Stimulated activated CD4-positive, alpha-beta T cell treated with anti-CD3 and anti-CD28 coated beads, Interleukin-1b, Interleukin-23, amount 100 ng/mL, for 4 hours (primary cell): ENCODE measurements at regions not wholly inside any gene's neighbourhood (a gene's known extent, or its start where the extent isn't known, plus 50 kb on each side); places are given as distances from the start of the nearest gene placed in this dataset.
"Not testable (repeated sequence)": the region's sequence is repeated elsewhere in the genome, so short reads cannot be mapped to it uniquely, and the experiment has no call there.

Source experiments
- DNase-seq, 2 donors: peaks; one replicate each; pipeline ENCODE4 v3.0.0-alpha.2; 2020; ENCODE audit warnings: low read depth in 2 of 2

DNA sequence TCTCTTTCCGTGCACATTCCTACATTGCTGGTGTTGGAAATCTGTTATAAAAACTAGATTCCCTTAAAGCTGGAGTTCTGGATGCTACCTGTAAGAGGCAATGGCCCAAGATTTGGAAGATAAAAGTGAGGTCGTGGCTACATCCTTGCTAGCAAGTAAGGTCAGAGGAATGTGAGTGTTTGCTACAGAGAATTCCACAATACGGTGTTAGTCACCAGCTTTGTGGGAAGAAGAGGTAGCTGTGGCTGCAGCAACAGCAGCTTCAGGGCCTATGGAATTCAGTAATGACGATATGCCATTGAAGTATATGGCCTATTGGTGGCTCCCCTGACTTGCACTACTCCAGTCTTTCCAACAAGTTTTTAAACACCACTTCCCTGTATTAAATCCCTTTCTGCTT, 227.7 kb upstream of the TMEM260 start:
- DNase-seq, result no peak

DNA sequence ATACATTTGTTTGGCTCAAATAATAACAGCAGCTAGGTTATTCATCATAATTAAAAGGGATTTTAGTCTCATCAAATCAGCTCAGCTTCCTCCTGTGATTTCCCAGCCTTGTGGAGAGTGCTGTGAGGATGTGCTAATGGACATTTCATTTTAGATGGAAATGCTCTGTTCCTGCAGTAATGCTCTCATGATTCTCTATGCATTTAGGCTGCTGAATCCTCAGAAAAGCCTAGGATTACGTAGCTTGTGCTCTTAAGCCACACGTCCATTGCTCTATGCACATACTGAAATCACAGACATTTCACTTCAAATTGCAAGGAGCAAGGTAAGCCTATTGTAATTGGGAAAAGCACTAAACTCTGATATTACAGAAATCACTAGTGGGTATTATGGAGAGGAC, 226.6 kb upstream of the TMEM260 start:
- no peak for DNase-seq

DNA sequence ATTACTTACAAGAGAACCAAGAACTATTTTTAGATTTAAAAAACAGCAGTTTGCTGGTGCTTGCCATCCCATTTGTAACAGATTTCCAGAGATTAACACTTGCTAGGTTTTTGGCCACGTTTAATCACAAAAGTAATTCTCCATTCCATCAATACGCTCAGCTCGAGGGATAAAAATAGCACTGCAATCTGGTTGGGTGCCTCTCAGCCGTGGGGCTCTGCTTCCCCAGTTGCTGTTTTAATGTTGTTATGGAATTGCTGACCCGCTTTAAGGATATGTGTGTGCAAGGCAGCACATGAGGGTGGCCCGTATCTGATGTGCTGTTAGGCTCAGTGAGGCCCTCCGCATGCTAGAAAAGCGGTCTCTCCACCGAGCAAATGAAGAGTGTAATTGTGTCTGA, 222.2 kb upstream of the TMEM260 start:
- no peak for DNase-seq

DNA sequence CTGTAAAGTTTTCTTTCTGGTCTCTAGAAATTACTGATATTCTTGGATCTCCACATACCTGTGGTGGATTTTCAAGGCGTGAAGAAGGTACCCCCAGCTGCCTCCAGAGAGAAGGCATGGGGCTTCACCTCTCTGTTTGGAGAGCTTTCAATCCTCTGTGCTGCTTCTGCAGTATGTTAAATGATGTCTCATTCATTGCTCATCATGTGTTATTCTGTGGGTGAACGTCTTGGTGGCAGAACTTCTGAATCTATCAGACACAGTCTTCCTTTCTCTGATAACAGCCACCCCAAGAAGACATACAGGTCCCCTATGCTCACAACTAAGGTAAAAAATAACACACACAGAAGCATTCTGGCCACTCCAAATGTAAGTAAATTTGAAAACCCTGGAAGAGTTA, 221.3 kb upstream of the TMEM260 start:
- DNase-seq, result no peak

DNA sequence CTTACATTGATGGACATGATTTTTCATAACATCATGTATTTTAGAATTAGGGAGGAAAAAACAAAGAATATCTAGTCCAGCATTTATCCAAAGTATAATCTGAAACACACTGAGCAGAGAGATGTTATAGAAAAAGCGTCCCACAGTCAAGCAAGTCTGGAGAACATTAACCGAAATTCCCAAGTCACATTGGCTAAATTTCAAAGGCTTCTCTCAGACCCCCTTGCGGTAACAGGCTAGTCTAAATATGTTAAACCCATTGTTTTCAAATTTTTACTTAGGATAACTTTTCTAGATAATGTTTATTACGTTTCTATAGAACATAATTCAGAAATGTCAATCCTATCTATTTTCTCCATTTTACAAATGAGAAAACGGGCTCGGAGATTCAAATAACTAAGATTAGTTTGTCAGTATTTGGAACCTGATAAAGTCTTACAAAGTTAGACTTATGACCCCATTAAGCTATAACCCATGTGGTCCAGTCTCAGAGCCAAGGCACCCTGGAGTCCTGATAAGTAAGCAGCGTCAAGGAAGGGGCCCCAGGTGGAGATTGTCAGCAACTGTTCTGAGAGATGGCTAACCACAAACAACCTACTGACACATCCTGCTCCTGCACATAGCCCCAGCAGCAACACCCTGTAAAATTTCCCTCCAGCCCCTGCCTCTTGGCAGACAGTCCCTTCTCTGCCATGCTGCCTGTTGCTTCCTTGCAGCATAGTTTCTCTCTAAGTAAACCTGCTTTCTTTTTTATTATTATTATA, 220.6 kb upstream of the TMEM260 start:
- DNase-seq, result no peak

DNA sequence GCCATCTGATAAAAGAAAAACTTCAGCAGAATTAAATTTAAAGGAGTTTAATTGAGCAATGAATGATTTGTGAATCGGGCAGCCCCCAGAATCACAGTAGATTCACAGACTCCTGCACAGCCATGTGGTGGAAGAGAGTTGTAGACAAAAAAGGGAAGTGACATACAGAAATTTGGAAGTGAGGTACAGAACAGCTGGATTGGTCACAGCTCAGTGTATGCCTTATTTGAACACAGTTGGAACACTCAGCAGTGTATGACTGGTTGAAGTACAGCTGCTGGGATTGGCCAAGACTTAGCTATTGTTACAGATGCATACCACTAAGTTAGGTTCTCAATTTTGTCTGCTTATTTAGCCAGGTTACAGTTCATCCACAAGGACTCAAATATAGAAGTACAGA, 213.9 kb upstream of the TMEM260 start:
- DNase-seq, result not testable (repeated sequence)

DNA sequence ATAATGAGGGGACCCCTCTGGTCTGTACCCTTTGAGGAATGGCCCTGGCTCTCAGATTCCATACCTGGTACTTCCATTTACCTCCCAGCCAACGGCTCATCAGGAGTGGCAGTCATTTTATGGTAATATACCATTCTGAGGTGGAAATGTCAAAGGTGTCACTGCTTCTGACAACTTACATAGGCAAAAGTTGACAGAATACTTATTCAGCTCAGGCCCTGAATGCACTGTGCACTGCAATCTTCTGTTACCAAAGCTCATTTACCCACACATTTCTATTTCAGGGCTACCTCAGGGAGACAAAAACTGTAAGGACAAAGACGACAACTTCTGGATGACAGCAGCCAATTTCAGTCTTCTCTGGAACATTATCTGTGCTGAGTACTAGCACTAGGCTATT, 212.2 kb upstream of the TMEM260 start:
- no peak for DNase-seq

DNA sequence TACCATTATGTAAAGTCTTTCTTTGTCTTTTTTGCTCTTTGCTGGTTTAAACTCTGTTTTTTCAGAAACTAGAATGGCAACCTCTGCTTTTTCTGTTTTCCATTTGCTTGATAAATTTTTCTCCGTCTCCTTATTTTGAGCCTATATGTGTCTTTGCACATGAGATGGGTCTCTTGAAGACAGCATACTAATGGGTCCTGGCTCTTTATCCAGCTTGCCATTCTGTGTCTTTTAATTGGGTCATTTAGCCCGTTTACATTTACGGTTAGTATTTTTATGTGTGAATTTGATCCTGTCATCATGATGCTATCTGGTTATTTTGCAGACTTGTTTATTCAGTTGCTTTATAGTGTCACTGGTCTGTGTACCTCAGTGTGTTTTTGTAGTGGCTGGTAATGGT, 207.9 kb upstream of the TMEM260 start:
- DNase-seq, result no peak

DNA sequence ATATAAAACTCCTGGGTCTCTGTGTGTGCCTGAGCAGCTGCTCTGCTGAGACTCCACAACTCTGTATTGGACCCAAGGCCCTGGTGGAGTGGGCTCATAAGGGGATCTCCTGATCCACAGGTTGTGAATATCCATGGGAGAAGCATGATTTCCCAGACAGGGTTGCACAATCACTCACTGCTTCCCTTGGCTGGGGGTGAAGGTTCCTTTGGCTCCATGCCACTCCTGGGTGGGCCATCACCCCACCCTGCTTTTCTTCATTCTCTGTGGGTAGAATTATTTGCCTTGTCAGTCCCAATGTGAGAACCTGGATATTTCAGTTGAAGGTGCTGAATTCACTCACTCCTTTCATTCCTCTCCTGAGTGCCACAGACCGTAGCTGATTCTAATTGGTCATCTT, 205.2 kb upstream of the TMEM260 start:
- no peak for DNase-seq

DNA sequence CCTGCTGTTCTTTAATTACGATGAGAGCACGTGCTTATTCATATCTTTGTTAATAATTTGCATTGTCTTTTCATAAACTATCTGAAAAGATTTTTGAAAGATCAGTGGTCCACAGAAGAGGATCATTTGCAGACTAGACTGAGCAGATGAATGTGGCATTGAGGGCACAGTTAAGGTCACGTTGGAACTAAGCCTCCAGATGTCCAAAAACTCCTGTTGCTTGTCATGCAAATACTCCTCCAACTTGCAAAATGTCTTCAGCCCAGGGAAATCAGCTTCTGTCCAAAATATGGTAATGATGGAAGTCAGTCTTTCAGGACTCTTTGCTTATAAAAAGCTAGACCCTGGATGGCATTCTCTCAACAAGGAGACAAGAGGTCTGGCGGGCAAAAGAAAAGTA, 201.6 kb upstream of the TMEM260 start:
- no peak for DNase-seq

DNA sequence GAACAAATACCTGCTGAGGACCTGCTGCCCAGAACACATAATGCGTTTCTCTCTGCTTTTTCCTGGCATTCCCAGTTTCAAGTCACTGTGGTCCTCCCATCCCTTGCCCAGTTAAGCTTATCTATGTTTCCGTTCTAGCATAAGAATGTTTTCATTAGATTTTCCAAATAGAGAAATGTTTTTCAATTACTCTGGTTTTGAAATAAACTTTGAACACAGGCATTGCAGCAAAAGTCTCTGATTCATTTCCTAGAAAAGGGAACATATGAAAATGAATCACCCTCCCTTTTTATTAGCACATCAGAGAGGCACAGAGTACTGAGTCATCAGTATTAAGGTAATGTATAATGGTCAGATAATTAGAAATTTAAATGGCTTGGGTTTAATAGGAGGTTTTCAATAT, 201.1 kb upstream of the TMEM260 start:
- DNase-seq, result no peak

DNA sequence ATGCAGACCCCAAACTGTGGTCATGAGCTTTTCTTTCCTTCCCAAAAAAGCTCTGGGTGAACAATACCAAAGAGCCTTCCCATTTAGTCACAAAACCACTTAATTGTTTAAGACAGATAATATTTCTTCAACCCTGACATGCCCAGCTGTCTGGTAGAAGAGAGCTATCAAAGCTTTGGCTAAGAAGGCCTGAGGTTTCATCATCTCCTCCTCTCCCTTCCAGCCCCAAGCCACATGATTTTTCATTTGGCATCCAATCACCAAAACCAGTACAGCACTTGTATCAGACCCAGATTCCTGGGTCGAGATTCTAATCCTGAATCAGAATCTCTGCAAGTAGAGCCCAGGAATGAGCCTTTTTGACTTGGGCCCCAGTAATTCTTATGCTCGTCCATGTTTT, 199.6 kb upstream of the TMEM260 start:
- no peak for DNase-seq

DNA sequence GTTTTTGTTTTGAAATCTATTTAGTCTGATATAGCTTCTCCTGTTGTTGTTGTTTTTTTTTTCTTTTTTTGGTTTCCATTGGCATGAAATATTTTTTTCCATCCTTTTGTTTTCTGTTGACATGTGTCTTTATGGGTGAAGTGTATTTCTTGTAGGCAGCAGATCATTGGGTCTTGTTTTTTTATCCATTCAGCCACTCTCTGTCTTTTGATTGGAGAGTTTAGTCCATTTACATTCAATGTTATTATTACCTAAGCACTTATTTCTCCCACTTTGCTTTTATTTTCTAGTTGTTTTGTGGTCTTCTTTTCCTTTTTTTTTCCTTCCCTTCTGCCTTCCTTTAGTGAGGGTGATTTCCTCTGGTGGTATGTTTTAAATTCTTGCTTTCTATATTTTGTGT, 193.6 kb upstream of the TMEM260 start:
- no peak for DNase-seq

DNA sequence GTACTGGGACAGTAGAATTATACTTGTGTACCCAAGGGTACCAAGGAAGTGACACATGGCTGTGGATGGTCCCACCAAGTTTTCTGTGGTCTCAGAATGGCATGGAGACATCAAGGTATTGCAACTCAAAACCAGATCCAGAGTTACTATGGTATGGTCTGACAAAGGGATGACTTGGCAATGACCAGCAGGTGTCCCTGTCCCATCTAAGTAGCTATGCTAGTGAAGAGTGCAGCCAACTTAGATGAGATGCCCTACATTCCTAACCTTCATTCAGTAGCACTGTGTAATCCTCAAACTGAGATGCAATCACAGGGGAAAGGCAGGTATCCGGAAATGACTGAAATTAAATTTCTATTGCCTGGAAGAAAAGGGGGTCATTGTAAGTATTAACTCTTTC, 188.7 kb upstream of the TMEM260 start:
- no peak for DNase-seq

DNA sequence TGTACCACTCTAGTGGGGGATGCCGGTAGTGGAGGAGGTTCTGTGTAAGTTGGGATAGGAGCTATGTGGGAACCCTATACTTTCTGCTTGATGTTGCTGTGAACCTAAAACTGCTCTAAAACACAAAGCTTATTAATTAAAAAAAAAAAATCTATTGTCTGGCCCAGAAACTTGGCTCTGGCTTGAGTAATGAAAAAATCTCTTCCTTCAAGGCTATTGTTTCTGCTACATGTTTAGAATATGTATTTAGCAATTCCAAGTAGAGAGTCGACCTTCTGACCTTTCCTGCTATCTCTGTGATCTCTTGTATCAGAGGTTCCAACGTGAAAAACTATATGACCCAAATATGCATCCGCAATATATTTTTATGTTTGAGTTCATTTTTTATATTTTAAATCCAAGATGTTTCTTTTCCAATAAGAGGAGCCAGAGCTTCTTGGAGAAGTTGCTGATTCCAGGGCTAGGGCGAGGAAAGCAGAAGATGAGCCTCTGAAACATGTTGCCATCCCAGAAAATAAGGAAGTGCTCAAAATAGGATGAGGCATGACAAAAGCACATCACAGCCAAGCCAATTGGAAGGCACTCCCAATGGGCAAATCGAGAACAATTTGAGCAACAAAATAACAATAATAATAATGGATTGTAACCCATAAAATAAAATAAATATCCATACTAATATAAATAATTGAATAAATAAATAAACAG, 184.6 kb upstream of the TMEM260 start:
- no peak for DNase-seq

DNA sequence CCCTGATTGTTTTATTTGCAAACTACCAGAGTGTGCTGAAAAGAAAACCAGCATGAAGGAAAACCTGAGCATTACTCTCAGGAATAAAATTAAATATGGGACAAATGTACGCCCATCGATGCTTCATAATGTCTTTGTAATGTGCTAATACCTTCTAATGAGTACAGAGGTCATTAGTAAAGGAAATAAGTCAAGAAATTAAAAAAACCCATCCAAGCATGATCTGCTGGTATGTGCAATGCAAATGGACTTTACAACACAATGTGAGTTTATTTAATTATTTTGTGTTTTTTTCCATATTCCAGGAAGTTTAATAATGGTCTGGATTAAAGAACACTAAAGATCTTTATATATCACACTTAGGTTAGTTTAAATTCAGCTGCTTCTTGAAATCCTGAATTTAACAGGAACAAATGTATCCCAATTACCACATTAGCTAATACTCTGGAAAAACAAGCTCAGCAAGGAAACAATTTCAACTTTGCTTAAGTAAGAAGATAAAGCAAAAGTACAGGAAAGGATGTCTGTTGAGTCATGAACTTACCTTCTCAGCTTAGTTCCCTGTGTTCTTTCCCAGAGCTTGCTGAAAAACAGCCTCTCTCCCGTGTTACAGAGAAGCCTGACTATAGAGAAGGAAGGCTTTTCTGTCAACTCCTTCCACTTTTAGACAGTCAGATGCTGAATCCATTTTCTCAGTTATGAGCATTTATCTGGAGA, 179.3 kb upstream of the TMEM260 start:
- no peak for DNase-seq

DNA sequence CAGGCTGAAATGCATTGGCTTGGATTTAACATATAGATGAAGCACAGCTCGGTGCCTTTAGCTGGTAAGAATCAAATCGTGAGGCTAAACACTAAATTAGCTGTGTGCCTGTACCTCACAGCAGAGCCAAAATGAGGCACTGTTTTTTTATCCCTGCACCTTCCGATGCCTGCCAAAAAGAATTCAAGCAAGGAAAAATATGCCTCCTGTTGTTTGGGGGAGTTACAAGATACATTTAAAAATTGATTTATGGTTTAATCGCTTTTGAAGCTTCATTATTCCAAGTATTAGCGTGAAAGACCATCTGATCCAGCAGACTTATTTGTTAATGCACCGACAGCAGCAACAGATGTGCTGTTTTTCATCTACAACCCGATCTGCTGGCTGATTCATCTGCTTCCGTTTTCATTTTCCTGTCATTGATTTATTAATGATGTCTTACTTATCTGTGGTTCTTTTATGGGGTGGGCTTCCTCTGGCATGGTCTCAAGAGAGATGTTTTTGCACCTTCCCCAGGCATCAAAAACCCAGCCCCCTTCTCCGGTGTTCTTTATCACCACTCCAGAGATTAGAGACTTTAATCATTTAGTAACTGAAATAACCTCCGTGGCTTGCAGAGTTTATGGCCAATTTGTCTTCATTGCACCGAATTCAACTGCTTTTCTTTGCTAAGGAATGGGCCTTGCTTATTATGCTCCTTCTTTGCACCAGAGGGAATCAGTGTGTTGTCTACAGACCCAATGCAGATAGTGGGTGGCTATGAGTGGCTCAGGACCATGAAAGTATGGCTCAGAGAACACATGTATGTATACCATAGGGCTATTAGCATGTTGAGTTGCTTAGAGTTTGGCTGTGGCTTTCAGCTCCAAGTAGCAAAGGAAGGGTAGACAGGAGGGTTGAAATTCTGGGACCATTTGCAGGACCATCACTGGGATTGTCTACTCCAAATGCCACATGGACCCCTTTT, 166.8 kb upstream of the TMEM260 start:
- DNase-seq, result no peak

DNA sequence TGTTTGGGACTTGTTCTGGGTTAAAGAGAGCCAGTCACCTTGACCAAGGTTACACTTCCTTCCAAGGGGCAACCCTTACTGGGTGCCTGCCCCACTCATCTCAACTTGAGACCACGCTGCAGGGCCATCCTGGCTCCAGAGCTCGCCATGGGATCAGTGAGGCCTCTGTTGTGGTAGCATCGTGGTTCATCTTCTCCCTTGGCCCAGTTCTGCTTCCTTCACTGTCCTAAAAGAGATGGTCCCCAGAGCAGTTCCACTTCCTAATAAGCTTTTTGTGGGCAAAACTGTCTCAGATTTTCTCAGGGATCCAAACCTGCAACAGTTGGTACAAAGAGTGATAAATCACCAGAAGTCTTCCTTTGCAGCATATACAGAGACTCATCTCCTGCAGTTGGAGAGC, 165.9 kb upstream of the TMEM260 start:
- DNase-seq, result no peak

DNA sequence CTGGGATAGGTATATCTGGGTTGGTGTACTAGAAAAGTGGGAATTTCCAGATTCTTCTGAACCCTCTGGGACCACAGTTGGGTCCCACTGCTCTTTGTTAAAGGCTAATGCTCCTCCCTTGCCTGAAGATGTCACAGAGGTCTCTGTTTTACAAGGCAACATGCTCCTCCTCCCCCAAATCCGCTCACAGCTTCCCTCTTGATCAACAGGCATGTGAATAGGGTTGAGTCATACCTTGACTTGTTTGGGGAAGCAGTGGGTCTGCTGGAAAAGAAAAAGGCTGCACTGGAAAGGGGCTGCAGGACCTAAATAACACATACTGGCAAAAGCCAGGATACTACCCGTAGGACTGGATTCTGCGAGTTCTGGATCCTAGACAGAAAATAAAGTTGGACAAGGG, 165.4 kb upstream of the TMEM260 start:
- no peak for DNase-seq

DNA sequence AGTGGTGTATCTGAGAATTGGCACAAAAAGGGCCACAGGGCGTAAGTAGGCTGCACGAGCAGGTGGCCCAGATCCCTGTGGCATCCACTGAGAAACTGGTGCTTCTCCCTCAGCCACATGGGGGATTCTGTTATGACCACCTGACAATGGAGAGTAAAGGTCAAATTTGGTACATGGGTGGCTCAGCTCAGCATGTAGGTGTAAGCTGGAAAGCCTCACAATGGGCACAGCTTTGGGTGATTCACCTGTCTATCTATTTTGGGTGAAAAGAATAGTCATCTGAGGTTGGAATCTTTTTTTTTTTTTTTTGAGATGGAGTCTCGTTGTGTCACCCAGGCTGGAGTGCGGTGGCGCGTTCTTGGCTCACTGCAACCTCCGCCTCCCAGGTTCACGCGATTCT, 163.4 kb upstream of the TMEM260 start:
- DNase-seq, result no peak

DNA sequence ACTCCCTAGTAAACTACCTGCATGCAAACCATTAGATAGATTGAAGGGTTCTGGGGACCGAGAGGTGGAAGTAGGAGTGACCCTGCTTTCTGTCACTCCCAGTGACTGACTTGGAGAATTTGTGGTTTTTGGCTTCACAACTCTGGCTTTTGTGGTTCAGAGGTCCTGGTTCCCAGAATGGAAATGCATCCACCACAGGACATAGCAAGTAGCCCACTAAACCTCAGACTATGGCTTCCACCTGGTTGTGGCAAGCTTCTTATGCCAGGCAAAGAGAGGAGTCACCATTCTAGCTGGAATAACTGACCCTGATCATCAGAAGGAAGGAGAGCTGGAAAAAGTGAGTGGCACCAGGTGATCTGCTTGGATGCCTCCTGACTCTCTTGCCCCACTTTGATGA, 162.4 kb upstream of the TMEM260 start:
- DNase-seq, result no peak

DNA sequence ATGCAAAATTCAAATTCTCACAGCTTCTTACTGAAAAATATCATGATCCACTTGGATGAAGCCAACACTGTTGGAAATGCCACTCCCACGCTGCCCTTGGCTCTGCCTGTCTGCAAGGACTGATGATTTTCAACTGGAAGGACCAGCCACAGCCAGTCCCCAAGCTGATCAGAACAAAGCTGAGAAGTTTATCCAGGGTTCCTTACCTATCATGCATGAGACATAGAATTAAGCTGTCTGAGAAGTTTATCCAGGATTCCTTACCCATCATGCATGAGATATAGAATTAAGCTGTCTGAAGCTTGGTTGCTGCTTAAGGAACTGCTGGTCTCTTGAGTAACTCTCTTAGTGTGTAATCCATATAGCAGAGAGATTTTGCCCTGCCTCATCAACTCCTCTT, 159.8 kb upstream of the TMEM260 start:
- DNase-seq, result no peak
